Muscle layer of colon (tissue), 2 donors: ENCODE measurements at regions not wholly inside any gene's neighbourhood (a gene's known extent, or its start where the extent isn't known, plus 50 kb on each side); places are given as distances from the start of the nearest gene placed in this dataset.

Experiments
- H3K27ac ChIP-seq: one replicate; pipeline ENCODE4 v1.7.0; 2013; ENCODE audit warnings: low read depth, mild to moderate bottlenecking, low read length, moderate library complexity
- H3K27me3 ChIP-seq, 2 donors: one replicate each; pipeline ENCODE4 v1.7.0; 2013; ENCODE audit warnings: low read length in 2 of 2, mild to moderate bottlenecking in 2 of 2; ENCODE audit not compliant: insufficient read depth in 2 of 2, control insufficient read depth in 1 of 2
- H3K36me3 ChIP-seq: one replicate; pipeline ENCODE4 v1.7.0; 2013; ENCODE audit warnings: mild to moderate bottlenecking, low read length; ENCODE audit not compliant: insufficient read depth
- H3K4me1 ChIP-seq: one replicate; pipeline ENCODE4 v1.7.0; 2013; ENCODE audit warnings: mild to moderate bottlenecking, low read length; ENCODE audit not compliant: insufficient read depth
- H3K4me3 ChIP-seq, 2 donors: one replicate each; pipeline ENCODE4 v1.7.0; 2013; ENCODE audit warnings: low read length in 2 of 2, low read depth in 1 of 2, mild to moderate bottlenecking in 1 of 2, moderate library complexity in 1 of 2
- H3K9ac ChIP-seq: one replicate; pipeline ENCODE4 v1.7.0; 2013; ENCODE audit warnings: low read length
- H3K9me3 ChIP-seq: one replicate; pipeline ENCODE4 v1.7.0; 2013; ENCODE audit warnings: mild to moderate bottlenecking, low read length
- donor health status: abdominal sarcoma.
- donor health status: Adenocarcinoma of cecum.

DNA sequence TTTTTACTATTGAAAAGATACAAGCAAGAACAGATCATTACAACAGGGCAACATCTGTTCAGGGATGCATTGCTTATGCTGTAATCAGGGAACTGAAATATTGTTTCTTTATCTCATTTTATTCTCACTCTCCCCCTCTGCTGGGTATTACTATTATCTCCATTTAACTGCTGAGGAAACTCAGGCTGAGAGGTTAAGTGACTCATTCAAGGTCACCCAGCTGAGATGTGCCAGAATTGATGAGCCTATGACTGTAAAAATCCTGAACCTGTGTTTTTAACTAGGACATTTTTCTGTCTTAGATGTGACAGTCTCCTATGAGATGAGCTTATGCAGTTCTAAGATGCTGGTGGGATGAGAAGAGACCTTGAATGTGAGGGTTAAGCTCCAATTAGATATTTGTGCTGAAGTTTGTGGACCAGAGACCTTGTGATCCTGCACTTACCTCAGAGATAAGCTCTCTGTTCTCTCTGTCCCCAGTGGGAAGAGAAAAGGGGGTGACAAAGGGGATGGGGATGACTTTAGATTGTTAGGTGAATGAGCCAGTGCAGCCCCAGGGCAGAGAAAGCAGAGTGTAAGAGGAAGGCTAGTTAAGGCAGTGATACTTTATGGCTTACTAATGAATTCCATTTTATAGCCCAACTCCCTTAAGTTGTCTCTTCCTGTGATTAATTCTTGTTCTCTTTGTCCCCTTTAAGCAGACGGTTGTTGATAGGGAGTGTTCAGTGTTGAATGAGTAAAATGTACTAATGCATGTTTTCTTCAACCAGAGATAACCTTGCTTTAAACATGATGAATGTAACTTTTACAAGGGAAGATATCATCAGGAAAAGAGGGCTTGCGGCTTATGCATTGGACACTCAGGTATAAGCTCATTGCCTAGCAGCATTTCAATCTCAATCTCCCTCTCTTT, 111.4 kb downstream of the HLX start:
- no peaks in the 10 kb centered on the region for H3K27me3 ChIP-seq
- H3K27ac ChIP-seq, result no peak overlapping the region
- H3K9ac ChIP-seq, result no peak overlapping the region
- peaks cover 23% of the 10 kb centered on the region for H3K4me1 ChIP-seq
- H3K4me3 ChIP-seq, result no peak overlapping the region
- no peaks in the 10 kb centered on the region for H3K36me3 ChIP-seq
- H3K9me3 ChIP-seq, result no peaks in the 10 kb centered on the region

DNA sequence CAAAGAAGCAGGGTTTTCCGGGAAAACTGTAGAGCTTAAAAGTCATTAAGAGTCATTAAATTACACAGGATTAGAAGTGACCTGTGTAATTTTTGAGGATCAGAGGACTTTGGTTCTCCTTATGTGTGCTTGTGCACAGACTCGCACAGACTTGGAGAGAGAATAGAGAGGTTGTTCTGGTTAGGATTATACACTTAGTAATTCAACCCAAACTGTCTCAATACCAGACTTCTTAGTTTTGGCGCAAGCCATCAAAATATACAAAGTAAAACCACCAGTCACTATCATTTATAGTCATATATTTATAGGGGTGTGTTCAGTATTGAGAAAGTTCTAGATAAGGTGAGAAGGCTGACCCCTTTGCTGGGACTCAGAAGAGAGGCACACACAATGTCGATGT, 112.3 kb downstream of the HLX start:
- H3K36me3 ChIP-seq, result no peaks in the 10 kb centered on the region
- H3K27ac ChIP-seq, result no peak overlapping the region
- H3K9ac ChIP-seq, result no peak overlapping the region
- H3K4me1 ChIP-seq, result peaks cover 23% of the 10 kb centered on the region
- no peaks in the 10 kb centered on the region for H3K27me3 ChIP-seq
- H3K4me3 ChIP-seq, result no peak overlapping the region
- H3K9me3 ChIP-seq, result no peaks in the 10 kb centered on the region

DNA sequence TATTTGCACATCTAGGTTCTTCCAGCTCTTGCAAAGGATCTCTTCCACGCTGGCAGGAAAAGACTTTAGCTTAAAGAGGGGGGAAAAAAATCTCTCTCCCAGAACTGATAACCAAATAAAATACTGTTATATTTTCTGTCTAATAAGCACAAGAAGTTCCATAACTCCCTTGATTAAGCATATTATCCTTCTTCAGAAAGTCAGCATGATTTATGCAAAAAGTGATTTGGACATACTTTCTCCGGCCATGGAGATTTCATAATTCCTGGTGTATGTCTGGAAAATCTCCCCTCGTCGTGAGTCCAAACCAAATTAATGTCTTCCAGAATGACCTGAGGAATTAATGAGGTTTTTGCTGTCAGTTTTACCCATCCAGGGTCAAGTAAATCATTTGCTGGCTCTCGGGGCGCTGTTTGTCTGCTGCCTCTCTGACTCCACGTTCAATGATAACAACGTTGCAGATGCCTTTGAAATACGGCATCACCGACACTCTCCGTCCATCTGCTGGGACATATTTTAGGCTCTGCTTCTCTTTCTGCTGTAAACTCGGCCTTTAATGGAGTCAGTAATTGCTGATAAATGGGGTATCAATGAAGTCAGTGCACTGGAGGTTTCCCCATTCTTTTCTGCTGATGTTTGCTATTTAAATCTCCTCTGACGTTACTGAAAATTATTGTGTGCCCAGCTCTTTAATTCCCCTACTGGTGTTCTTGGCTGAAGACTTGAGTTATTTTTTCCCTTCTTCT, 112.9 kb downstream of the HLX start:
- Histone ChIP-seq H3K9me3 (no peaks in the 10 kb centered on the region), H3K27ac (peak overlapping the region; percentile 46), H3K9ac (no peak overlapping the region), H3K4me3 (peak overlapping the region; percentile 17 to 32), H3K36me3 (no peaks in the 10 kb centered on the region), H3K4me1 (peaks cover 23% of the 10 kb centered on the region), H3K27me3 (no peaks in the 10 kb centered on the region)

DNA sequence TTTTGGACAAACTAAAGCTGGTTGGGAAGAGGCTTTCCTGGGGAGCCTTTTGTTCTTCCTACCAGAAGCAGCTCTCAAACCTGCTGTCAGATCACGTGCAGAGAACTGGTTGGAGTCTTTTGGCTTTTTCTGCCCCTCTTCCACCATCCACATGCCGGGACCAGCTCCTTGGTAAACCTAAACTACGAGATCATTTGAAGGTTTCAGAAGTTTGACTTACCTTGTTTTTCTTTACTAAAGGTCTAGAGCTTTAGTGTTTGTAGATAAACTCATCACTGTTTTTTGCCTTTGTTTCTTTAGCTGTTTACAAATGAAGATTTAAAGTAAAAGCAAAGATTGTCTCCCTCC, 113.4 kb downstream of the HLX start:
- Histone ChIP-seq H3K9ac (no peak overlapping the region), H3K4me1 (peaks cover 23% of the 10 kb centered on the region), H3K27me3 (no peaks in the 10 kb centered on the region), H3K4me3 (peak overlapping the region; percentile 17 to 32), H3K27ac (no peak overlapping the region), H3K36me3 (no peaks in the 10 kb centered on the region), H3K9me3 (no peaks in the 10 kb centered on the region)

DNA sequence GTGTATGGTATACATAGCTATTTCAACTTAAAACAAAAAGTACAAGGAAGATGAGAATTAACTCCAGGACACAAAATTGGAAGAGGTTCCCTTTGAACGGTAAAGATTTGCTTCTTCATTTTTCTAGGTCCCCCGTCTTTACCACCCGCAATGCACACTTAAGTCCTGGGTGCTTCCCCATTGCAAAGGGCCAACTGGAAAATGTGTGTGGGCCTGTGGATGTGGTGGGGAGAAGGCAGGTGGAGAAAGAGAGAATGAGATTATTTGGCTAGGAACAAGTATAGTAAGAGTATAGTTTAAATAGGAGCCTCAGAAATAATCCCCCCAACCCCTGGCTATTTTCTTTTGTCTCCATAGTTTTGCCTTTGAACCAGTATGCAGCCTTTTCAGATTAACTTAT, 115.4 kb downstream of the HLX start:
- H3K4me3 ChIP-seq, result no peak overlapping the region
- H3K4me1 ChIP-seq, result peaks cover 23% of the 10 kb centered on the region
- no peaks in the 10 kb centered on the region for H3K9me3 ChIP-seq
- no peaks in the 10 kb centered on the region for H3K36me3 ChIP-seq
- no peak overlapping the region for H3K9ac ChIP-seq
- no peaks in the 10 kb centered on the region for H3K27me3 ChIP-seq
- no peak overlapping the region for H3K27ac ChIP-seq

DNA sequence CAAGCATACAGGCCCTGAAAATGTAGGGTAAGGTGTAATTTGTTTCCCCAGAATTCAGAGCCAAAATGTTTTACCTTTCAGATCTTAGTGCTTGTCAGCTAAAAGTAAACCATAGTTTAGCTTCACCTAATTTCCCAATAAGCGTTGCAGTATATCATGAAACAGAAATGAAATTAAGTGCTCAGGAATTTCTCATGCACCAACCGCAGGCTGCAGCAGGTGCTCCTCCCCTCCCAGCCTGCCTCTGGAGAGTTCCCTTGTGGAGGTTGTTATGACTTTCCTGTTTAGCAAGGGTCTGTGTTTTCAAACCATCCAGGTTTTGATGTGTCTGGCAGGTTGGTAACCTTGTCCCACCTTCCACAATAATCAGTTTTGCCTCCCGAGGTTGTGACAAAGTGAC, 118.5 kb downstream of the HLX start:
- no peak overlapping the region for H3K9ac ChIP-seq

DNA sequence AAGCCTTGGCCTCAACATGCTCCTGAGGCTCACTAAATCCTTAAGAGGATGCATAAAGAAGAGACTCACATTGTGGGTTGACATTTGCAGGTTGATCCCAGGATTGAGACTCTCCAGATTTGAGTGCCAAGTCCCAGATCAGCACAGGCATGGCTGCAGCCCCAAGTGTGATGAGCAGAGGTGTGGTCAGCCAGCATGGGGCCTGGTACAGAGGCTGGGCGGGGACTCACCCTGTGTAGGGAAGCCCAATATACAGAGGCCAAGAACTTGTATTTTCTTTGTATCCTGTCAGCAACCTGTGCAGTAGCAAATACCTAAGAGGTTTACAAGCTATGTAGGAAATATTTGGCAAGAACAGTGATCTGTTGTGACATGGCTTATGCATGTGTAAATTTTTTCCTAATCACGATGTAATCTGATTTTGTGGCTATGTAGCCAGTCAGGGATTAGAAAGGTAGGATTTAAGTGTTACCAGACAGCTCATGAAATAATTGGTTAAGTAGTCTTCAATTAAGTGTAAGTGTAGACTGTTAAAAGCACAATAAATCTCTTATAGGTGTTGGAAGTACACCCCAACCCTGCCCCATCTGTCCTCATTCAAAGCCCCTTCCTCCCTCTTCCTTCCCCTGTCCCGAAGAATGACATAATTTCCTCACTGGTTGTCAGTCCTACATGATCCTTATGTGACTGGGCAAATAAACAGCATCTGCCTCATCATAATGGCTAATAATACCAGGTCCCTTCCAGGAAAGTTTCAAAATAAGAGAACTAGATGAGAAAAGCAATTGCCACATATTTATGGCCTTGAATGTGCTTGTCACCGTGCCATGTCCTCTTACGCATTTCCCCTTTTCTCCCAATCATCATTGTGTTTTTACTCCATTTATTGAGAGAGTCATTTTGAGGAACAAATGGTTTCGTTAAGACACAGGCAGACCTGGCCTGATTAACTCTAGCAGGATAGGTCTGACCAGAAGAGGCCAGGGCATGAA, 120.9 kb downstream of the HLX start:
- Histone ChIP-seq H3K27ac (no peak overlapping the region), H3K4me1 (no peaks in the 10 kb centered on the region), H3K36me3 (no peaks in the 10 kb centered on the region), H3K9ac (no peak overlapping the region), H3K27me3 (no peaks in the 10 kb centered on the region), H3K9me3 (no peaks in the 10 kb centered on the region), H3K4me3 (no peak overlapping the region)

More for the DNA sequence above, 118.5 kb downstream of the HLX start:
- H3K27ac ChIP-seq, result no peak overlapping the region
- H3K9me3 ChIP-seq, result no peaks in the 10 kb centered on the region
- H3K4me3 ChIP-seq, result no peak overlapping the region
- H3K36me3 ChIP-seq, result no peaks in the 10 kb centered on the region
- no peaks in the 10 kb centered on the region for H3K27me3 ChIP-seq
- peaks cover 5% of the 10 kb centered on the region for H3K4me1 ChIP-seq

DNA sequence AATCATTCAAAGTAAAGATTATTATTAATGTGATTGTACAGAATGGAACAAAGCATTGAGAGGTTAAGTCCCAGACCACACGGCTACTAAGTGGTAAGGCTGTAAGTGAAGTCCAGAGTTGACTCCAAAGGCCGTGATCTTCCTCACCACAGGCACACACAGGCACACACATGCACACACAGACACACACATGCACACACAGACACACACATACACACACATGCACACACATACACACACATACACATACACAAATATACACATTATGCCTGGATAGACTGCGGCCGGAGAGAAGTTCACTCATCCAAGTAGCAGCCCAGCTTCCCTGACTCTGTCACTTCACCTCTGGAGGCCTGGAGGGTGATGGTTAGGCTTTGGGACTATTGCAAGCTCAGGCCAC, 121.9 kb downstream of the HLX start:
- Histone ChIP-seq H3K36me3 (no peaks in the 10 kb centered on the region), H3K27me3 (no peaks in the 10 kb centered on the region), H3K4me1 (no peaks in the 10 kb centered on the region), H3K9ac (no peak overlapping the region), H3K4me3 (no peak overlapping the region), H3K9me3 (no peaks in the 10 kb centered on the region), H3K27ac (no peak overlapping the region)

DNA sequence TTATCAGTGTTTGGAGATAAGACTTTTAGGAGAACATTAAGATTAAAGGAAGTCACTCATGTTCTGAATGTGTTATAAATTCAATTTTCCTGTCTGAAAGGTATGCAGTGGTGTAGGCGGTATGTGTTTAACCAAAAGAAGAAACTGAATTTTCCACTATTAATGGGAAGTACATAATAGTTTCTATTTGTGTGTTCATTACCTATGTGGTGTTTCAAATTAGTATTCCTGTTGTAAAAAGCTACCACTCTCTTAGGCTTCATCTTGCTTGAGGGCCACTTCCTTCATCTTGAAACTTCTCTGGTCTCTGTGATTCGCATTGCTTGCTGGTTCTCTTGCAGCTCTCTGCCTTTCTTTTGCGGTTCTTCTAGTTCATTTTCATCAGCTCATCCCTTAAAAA, 123.4 kb downstream of the HLX start:
- no peaks in the 10 kb centered on the region for H3K9me3 ChIP-seq
- no peak overlapping the region for H3K4me3 ChIP-seq

DNA sequence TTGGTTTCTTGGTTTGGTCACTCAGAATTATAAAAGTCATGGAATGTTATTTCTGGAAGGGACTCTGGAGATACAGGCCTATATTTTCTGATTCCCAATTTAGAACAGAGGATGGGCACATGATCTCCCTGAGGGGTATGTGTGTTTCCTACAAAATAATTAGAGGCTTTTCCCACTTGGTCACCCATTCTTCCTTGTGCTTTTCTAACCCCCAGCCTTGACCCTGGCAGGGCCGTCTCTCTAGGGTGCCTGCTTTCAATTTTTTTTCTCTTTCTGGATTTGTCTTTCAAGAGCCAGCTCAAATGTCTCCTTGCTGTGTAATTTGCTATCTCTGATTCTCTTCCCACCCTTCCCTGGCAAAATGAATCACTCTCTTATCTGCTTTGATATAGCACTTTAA, 131.9 kb downstream of the HLX start:
- no peaks in the 10 kb centered on the region for H3K9me3 ChIP-seq
- no peak overlapping the region for H3K9ac ChIP-seq
- H3K27ac ChIP-seq, result no peak overlapping the region
- H3K4me3 ChIP-seq, result no peak overlapping the region
- no peaks in the 10 kb centered on the region for H3K27me3 ChIP-seq
- peaks cover 12% of the 10 kb centered on the region for H3K4me1 ChIP-seq
- H3K36me3 ChIP-seq, result no peaks in the 10 kb centered on the region

More for the DNA sequence above, 123.4 kb downstream of the HLX start:
- no peaks in the 10 kb centered on the region for H3K4me1 ChIP-seq
- no peak overlapping the region for H3K27ac ChIP-seq
- no peak overlapping the region for H3K9ac ChIP-seq
- no peaks in the 10 kb centered on the region for H3K27me3 ChIP-seq
- H3K36me3 ChIP-seq, result no peaks in the 10 kb centered on the region

DNA sequence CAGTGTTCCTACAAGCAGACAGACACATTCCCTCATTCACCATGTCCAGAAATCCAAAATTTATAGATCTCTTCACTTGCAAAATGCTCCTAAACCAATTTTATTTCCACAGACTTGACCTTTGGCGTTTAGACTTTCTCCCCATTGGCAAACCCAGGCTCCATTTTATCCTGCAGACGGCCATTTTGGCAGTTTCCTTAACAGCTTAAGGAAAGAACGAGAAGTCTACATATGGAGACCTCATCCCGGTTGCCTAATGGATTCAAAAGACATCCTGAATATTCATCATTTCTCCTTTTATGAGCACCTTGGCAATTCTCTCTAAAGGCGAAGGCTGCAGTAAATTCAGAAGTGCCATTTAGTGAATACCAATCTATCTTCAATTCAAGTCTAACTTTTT, 132.9 kb downstream of the HLX start:
- no peak overlapping the region for H3K27ac ChIP-seq
- H3K4me1 ChIP-seq, result peaks cover 12% of the 10 kb centered on the region
- no peaks in the 10 kb centered on the region for H3K36me3 ChIP-seq
- H3K9me3 ChIP-seq, result no peaks in the 10 kb centered on the region
- no peaks in the 10 kb centered on the region for H3K27me3 ChIP-seq
- no peak overlapping the region for H3K4me3 ChIP-seq
- no peak overlapping the region for H3K9ac ChIP-seq
